ENCODE measurements at regions not wholly inside any gene's neighbourhood (a gene's known extent, or its start where the extent isn't known, plus 50 kb on each side); places are given as distances from the start of the nearest gene placed in this dataset.

GRCh38 chr13:103983948-103984347, 917.7 kb upstream of the SLC10A2 start:
- no peak for TF ChIP-seq CTCF (conservative IDR thresholded peaks at IDR 0.05; ENCODE audit: low read depth, low read length)
- TF ChIP-seq EZH2 (IDR thresholded peaks at IDR 0.05; ENCODE audit: low read length, unreplicated experiment): no peak
- TF ChIP-seq EZH2phosphoT487 (IDR thresholded peaks at IDR 0.05; ENCODE audit: borderline replicate concordance, low read length): no peak
